Endothelial cell of umbilical vein (primary cell): ENCODE measurements at regions not wholly inside any gene's neighbourhood (a gene's known extent, or its start where the extent isn't known, plus 50 kb on each side); places are given as distances from the start of the nearest gene placed in this dataset.

ENCODE experiments used
- BruUV-seq: library from RNA; stranded (reverse); fragments of 400-500 nt; replicated peaks from 2 replicates; lab custom pipeline; 2021; lab: Mats Ljungman, UMichigan
- CTCF ChIA-PET: fragments of 300-600, 350-600 bp; sonication (Branson Sonifier 250); formaldehyde crosslinking; loops from one replicate; lab custom pipeline; 2021; ENCODE audit warnings: antibody characterized with exemption, inconsistent platforms; lab: Charles Lee
- POLR2A ChIA-PET: fragments of 300-600, 350-600 bp; sonication (Branson Sonifier 250); formaldehyde crosslinking; loops from one replicate; lab custom pipeline; 2021; ENCODE audit warnings: antibody characterized with exemption, inconsistent platforms; lab: Charles Lee
- DNase-seq: peaks from one replicate; pipeline ENCODE4 v3.0.0-alpha.2; 2011; ENCODE audit warnings: low read depth, low spot score
- FAIRE-seq: peaks from 2 replicates; lab custom pipeline; 2011; peaks lifted over from hg19 to GRCh38; lab: Jason Lieb, UNC
- H2AFZ ChIP-seq: 2 replicates; pipeline ENCODE4 v1.6.0; 2012; ENCODE audit warnings: low read depth, low read length, control low read depth, inconsistent platforms
- H3K27ac ChIP-seq: 2 replicates; pipeline ENCODE4 v1.5.1; 2011; ENCODE audit warnings: low read depth, mild to moderate bottlenecking, control low read depth, low read length, moderate library complexity; ENCODE audit not compliant: insufficient read depth
- H3K27me3 ChIP-seq, 2 experiments: 2 replicates each; pipeline versions ENCODE4 v1.6.0 to v1.6.1; 2011; ENCODE audit warnings: low read length in 2 of 2, mixed read lengths in 1 of 2; ENCODE audit not compliant: control insufficient read depth in 2 of 2, insufficient read depth in 2 of 2
- H3K36me3 ChIP-seq, 2 experiments: 2 replicates in 1 of 2; 3 replicates in 1 of 2; pipeline ENCODE4 v1.5.1; 2011; ENCODE audit warnings: low read length in 2 of 2, mild to moderate bottlenecking in 1 of 2, moderate library complexity in 1 of 2; ENCODE audit not compliant: control insufficient read depth in 2 of 2, insufficient read depth in 2 of 2; ENCODE audit errors: extremely low read depth in 1 of 2
- H3K4me1 ChIP-seq: 3 replicates; pipeline ENCODE4 v1.5.1; 2011; ENCODE audit warnings: mild to moderate bottlenecking, low read length; ENCODE audit not compliant: control insufficient read depth, insufficient read depth; ENCODE audit errors: extremely low read depth
- H3K4me2 ChIP-seq: 2 replicates; pipeline ENCODE4 v1.6.1; 2011; ENCODE audit warnings: low read length, control low read depth, mixed read lengths; ENCODE audit not compliant: insufficient read depth
- H3K4me3 ChIP-seq, 3 experiments: fragments of 200-600 bp in 1 of 3; sonication (generic), shearing (Covaris generic) in 1 of 3; replicated peaks in 1 of 3; 2 replicates each; pipeline ENCODE4 v1.5.1; 2011 to 2016; ENCODE audit warnings: control low read depth in 3 of 3, low read length in 3 of 3, mild to moderate bottlenecking in 2 of 3, inconsistent platforms in 1 of 3, low read depth in 1 of 3, moderate library complexity in 1 of 3; ENCODE audit not compliant: insufficient read depth in 1 of 3
- H3K79me2 ChIP-seq: 2 replicates; pipeline ENCODE4 v1.6.0; 2012; ENCODE audit warnings: low read length, inconsistent platforms; ENCODE audit not compliant: control insufficient read depth, insufficient read depth
- H3K9ac ChIP-seq: replicated peaks from 2 replicates; pipeline ENCODE3; 2011; ENCODE audit warnings: low read length, control low read depth; ENCODE audit not compliant: insufficient read depth; ENCODE audit errors: extremely low read depth
- H3K9me1 ChIP-seq: replicated peaks from 3 replicates; pipeline ENCODE4 v1.6.0; 2011; ENCODE audit warnings: mild to moderate bottlenecking, low read length; ENCODE audit not compliant: control insufficient read depth, insufficient read depth; ENCODE audit errors: extremely low read depth
- H3K9me3 ChIP-seq: replicated peaks from 2 replicates; pipeline ENCODE4 v1.5.1; 2012; ENCODE audit warnings: low read length, inconsistent platforms; ENCODE audit not compliant: control insufficient read depth, insufficient read depth
- H4K20me1 ChIP-seq: replicated peaks from 2 replicates; pipeline ENCODE3; 2011; ENCODE audit warnings: mild to moderate bottlenecking, low read length; ENCODE audit not compliant: control insufficient read depth, insufficient read depth; ENCODE audit errors: extremely low read depth
- CTCF ChIP-seq, 2 donors: IDR thresholded peaks; 1 replicate in 1 of 2; 2 replicates in 1 of 2; pipeline ENCODE4 v1.5.1; 2011; ENCODE audit warnings: low read length in 2 of 2, mild to moderate bottlenecking in 2 of 2, moderate library complexity in 2 of 2, control low read depth in 1 of 2, inconsistent platforms in 1 of 2, low read depth in 1 of 2; ENCODE audit not compliant: insufficient read depth in 1 of 2; ENCODE audit errors: extremely low read depth in 1 of 2
- EZH2 ChIP-seq: IDR thresholded peaks from 2 replicates; pipeline ENCODE4 v1.6.1; 2012; ENCODE audit warnings: borderline replicate concordance, low read depth, mild to moderate bottlenecking, moderate library complexity, low read length, inconsistent platforms; ENCODE audit not compliant: severe bottlenecking
- FOS ChIP-seq: IDR thresholded peaks from 2 replicates; pipeline ENCODE4 v1.6.1; 2011; ENCODE audit warnings: mild to moderate bottlenecking, low read length, moderate library complexity, borderline replicate concordance; ENCODE audit not compliant: insufficient read depth
- GATA2 ChIP-seq: IDR thresholded peaks from 2 replicates; pipeline ENCODE4 v1.7.0; 2011; ENCODE audit warnings: low read depth, mild to moderate bottlenecking, moderate library complexity, mixed read lengths, low read length; ENCODE audit not compliant: insufficient read length, insufficient read depth
- JUN ChIP-seq: IDR thresholded peaks from 2 replicates; pipeline ENCODE4 v1.6.1; 2011; ENCODE audit warnings: borderline replicate concordance, low read depth; ENCODE audit not compliant: insufficient read length, insufficient read depth
- MYC ChIP-seq: IDR thresholded peaks from one replicate; pipeline ENCODE4 v1.6.1; 2011; ENCODE audit warnings: mild to moderate bottlenecking, low read depth, low read length
- POLR2A ChIP-seq: IDR thresholded peaks from 2 replicates; pipeline ENCODE4 v1.6.1; 2012; ENCODE audit warnings: low read depth, mild to moderate bottlenecking, control low read depth, low read length
- POLR2AphosphoS5 ChIP-seq: IDR thresholded peaks from 2 replicates; pipeline ENCODE4 v1.6.1; 2012; ENCODE audit warnings: low read depth, mild to moderate bottlenecking, control low read depth, low read length, moderate library complexity; ENCODE audit not compliant: insufficient read depth
- dilution Hi-C: fragments of 300-500 bp; cut with MboI; formaldehyde crosslinking; loops from one replicate; pipeline ENCODE4 v1.15.0; 2019; ENCODE audit warnings: low sequenced_read_pairs; ENCODE audit not compliant: extremely low pct_ligation_motif_present
- intact Hi-C: fragments of 100-400 bp; cut with micrococcal nuclease; formaldehyde crosslinking; loops from one replicate; pipeline ENCODE4 v1.10.0; 2022
- TF ChIP-seq, protein P1 (sequence below): IDR thresholded peaks from 2 replicates; pipeline ENCODE4 v1.6.1; 2011; ENCODE audit not compliant: insufficient read depth, insufficient read length

GRCh38 chr5:13480834-13481233, 463.7 kb downstream of the DNAH5 start:
- dilution Hi-C loops: no loop called here
- Histone ChIP-seq H3K9me1 (no peaks in the 10 kb centered on the region), H3K9ac (no peak overlapping the region), H3K27me3 (peaks cover 1 to 4% of the 10 kb centered on the region in 2 experiments), H3K27ac (no peak overlapping the region), H3K4me2 (no peak overlapping the region), H3K9me3 (no peaks in the 10 kb centered on the region), H3K36me3 (no peaks in the 10 kb centered on the region), H3K4me3 (no peak overlapping the region), H2AFZ (no peak overlapping the region), H3K79me2 (no peaks in the 10 kb centered on the region), H4K20me1 (no peaks in the 10 kb centered on the region), H3K4me1 (peaks cover 13% of the 10 kb centered on the region)
- intact Hi-C loops: no loop called here
- FAIRE-seq (no peak), DNase-seq (no peak)
- TF ChIP-seq MYC: no peak
- no peak for TF ChIP-seq GATA2
- TF ChIP-seq EZH2: no peak
- no peak for TF ChIP-seq POLR2A
- no peak for TF ChIP-seq POLR2AphosphoS5
- no peak for TF ChIP-seq JUN
- TF ChIP-seq CTCF (IDR thresholded peaks at IDR 0.05; ENCODE audit: extremely low read depth in 1 of 2, insufficient read depth in 1 of 2, low read depth in 1 of 2, low read length in 2 of 2): no peak
- TF ChIP-seq, protein P1, sequence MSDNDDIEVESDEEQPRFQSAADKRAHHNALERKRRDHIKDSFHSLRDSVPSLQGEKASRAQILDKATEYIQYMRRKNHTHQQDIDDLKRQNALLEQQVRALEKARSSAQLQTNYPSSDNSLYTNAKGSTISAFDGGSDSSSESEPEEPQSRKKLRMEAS: no peak
- TF ChIP-seq FOS: no peak
- ChIA-PET CTCF (no interaction called here), POLR2A (no interaction called here)
- no TSS peak for BruUV-seq
